ENCODE measurements at regions not wholly inside any gene's neighbourhood (a gene's known extent, or its start where the extent isn't known, plus 50 kb on each side); places are given as distances from the start of the nearest gene placed in this dataset.

- no peak for DNase-seq
Measured at GRCh38 chr2:21451403-21451802, 327.6 kb downstream of the TDRD15 start.

- DNase-seq = no peak
Measured at GRCh38 chr2:21452263-21452662, 328.5 kb downstream of the TDRD15 start.

DNA sequence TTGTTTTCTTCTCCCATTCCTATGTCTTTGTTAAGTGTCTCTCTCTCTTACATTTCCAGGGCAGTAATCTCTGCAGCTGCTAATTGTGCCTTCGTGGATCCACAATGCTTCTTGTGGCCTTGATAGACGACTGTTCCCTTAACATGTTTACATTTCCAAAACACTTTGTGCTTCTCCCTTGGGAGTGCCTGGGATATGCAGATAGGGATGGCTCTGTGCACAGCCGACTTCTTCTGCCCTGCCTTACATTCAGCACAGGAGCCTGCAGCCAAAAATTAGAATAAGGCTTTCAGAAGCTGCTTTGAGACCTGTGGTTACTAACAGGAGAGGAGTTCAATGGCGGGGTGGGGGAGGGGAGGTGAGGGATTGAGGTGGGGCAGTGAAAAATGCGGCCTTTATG lies 328.9 kb downstream of the TDRD15 start:
- DNase-seq = no peak

GRCh38 chr2:21453723-21454450 lies 330.1 kb downstream of the TDRD15 start:
- no peak for DNase-seq

DNA sequence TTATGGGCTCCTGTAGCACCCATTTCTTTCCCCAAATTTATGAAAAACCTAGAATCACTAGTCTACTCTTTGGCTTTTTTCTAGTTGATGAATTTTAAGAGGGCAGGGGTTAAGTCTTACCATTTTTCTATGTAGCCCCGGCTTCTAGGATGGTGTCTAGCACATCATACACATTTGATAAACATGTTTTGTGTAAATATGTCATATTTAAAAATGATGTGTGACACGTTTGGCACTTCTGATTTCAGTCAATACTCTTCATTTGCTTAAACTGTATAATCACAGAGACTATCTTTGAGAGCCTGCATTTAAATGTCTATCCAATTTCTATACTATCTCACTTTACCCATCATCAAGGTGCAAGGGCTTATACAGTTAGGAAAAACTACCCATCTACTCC lies 331.1 kb downstream of the TDRD15 start:
- no peak for DNase-seq

- no peak for DNase-seq
Measured at GRCh38 chr2:21461754-21462240, 338.0 kb downstream of the TDRD15 start.

GRCh38 chr2:21466341-21466927 lies 342.7 kb downstream of the TDRD15 start:
- DNase-seq = no peak

- no peak for DNase-seq
Measured at GRCh38 chr2:21467280-21467818, 343.6 kb downstream of the TDRD15 start.

- DNase-seq = no peak
Measured at GRCh38 chr2:21467910-21468309, 344.1 kb downstream of the TDRD15 start.

DNA sequence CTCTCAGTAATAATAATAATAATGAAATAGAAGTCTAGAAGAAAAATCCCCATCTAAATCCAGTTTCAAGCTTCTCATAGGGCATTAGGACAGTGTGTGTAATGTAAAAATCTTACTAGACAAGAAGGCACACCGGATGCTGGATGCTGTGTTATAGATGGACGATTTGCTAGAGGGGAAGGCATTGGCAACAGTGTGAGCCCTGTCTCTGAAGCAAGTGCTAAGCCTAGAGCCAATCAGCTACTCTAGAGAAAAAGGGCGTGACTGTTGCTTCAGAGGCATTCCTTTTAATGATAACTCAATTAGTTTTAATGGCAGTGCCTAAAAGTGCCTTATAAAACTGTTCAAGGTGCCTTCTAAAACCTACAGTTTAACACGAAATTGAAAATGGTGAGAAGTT lies 344.9 kb downstream of the TDRD15 start:
- no peak for DNase-seq

GRCh38 chr2:21469158-21469557 lies 345.4 kb downstream of the TDRD15 start:
- no peak for DNase-seq

- no peak for DNase-seq
Measured at GRCh38 chr2:21469564-21469963, 345.8 kb downstream of the TDRD15 start.

DNA sequence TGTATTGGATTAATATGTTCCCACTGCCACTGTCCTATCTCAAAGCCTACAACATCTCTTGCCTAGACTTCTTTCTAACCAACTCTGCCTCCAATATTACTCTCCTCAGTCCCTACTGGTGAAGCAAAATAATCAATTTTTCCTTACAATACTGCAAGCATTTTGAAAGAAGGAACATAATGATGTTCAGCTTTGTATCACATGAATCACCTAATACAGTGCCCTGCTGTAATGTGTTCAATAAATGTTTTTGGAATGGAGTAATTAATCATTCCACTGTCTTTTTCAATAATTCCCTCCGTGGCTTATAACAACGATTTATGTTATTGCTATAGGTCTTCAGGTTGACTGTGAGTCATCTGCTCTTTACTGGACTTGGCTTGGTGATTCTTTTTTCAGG lies 356.4 kb downstream of the TDRD15 start:
- no peak for DNase-seq

- no peak for DNase-seq
Measured at GRCh38 chr2:21484643-21485042, 360.9 kb downstream of the TDRD15 start.

DNA sequence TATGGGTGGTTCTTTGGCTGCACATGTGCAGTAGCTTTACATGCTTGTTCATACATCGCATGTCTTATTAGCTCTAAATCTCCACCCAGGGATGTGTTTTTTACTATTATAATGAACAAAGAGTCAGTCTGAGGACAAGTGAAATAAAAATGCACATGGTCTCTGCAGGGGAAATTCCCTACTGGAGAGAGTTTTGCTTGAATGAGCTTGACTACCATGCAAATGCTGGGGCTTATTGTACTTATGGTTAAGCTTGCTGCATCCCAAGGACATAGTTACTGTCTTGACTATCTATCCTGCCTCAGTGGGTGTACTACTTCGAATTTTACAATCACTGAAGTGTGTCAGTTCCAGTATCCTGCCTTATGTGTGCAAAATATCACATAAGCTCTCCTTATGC lies 362.7 kb downstream of the TDRD15 start:
- no peak for DNase-seq

DNA sequence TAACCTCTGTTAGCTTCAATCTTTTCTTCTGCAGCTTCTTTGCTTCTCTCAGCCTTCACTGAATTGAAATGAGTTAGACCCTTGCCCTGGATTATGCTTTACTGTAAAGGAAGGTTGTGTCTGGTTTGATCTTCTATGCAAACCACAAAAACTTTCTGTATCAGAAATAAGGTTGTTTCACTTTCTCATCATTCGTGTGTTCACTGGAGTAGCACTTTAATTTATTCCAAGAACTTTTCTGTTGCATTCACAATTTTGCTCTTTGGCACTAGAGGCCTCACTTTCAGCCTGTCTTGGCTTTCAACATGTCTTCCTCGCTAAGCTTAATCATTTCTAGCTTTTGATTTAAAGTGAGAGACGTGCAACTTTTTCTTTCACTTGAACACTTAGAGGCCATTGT lies 365.3 kb downstream of the TDRD15 start:
- no peak for DNase-seq

- DNase-seq = no peak
Measured at GRCh38 chr2:21498016-21498415, 374.2 kb downstream of the TDRD15 start.

DNA sequence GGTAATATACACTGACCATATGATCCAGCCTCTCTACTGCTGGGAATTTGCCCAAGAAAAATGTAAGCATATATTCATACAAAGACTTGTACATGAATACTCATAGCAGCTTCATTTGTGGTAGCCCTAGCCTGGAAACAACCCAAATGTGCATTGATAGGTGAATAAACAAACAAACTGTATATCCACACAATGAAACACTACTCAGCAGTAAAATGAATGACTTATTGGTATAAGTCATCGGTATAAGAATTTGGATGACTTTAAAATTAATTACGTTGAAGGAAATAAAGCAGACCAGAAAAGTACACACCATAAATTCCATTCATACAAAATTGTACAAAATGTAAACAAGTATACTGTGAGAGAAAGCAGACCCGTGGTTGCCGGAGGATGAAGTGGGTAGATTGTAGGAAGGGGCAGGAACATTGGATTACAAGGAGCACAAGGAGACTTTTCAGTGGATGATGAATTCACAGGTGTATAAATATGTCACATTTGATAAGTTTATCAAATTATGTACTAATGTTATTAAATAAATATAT lies 376.7 kb downstream of the TDRD15 start:
- no peak for DNase-seq

DNA sequence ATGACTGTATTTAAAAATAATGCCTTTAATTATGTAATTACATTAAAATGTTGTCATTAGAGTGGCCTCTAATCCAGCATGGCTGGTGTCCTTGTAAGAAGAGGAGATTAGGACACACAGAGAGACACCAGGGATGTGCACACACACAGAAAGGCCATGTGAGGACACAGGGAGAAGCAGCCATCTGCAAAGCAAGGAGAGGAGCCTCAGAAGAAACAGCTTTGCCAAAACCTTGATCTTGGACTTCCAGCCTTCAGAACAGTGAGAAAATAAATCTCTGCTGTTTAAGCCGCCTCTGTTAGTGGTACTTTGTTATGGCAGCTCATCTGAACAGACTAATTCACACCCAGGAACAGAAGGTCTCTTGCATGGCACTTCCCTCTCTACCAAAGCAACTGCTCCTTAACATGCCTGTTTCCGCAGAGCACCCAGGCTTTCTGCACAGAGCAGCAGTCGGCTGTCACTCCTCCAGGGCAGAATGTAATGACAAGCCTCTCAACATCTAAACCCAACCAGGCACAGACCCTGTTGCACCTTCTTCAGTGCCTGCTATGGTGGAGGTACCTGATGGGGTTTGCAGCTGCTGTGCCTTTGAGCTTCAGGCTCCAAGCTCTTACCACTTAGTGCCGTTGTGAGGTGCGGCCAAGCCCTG lies 377.7 kb downstream of the TDRD15 start:
- no peak for DNase-seq

GRCh38 chr2:21515903-21516302 lies 392.1 kb downstream of the TDRD15 start:
- peak; percentile 58 for DNase-seq

DNA sequence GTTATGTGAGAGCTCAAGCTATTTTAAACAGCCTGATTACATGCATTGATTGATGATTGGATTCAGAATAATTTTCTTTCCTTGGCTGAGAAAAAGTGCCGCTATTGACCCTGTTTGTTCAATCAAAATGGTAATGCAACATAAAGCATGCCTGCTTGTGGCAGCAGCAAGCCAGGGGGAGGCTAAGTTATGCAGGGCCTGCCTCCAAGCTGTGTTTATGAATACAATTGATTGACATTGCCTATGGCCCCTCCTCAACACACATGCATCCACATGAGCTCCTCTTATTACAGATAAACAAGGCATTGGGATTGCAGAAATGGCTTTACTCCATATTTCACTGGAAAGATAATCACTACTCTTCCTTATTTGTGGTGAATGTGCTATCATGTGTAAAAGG lies 395.6 kb downstream of the TDRD15 start:
- DNase-seq = no peak

- no peak for DNase-seq
Measured at GRCh38 chr2:21519821-21520220, 396.1 kb downstream of the TDRD15 start.

- DNase-seq = no peak
Measured at GRCh38 chr2:21535826-21536225, 412.1 kb downstream of the TDRD15 start.

DNA sequence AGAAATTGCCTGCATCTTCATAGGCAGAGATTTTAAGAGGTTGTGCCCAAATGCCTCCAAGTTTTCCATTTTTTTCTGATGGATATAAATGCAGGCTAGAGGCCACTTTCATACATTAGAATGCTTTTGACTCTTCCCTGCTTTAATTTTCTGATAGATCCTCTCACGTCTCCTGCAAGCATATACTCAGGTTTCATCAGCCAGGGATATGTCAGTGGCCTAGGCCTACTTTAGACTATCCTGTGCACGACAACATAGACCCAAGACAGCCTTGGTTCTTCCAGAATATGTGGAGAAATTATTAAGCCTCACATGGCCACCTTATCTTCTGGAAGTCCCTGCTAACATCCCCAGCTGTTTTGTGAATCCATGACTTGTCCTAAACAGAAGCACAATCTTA lies 415.9 kb downstream of the TDRD15 start:
- no peak for DNase-seq
